GM23338 (cell line): ENCODE measurements at regions not wholly inside any gene's neighbourhood (a gene's known extent, or its start where the extent isn't known, plus 50 kb on each side); places are given as distances from the start of the nearest gene placed in this dataset.

ENCODE experiments used
- ATAC-seq: fragments of 200-7000 bp; cut with Tn5 transposase; 3 replicates; pipeline ENCODE4 v1.9.1; 2020
- DNase-seq: peaks from one replicate; pipeline ENCODE4 v3.0.0-alpha.2; 2015; ENCODE audit warnings: low spot score
- H2AFZ ChIP-seq: fragments of 200-600 bp; sonication (generic); 2 replicates; pipeline ENCODE4 v1.8.0; 2016; ENCODE audit warnings: antibody characterized with exemption, mild to moderate bottlenecking, moderate library complexity
- H3F3A ChIP-seq: fragments of 200-600 bp; sonication (generic); replicated peaks from 2 replicates; pipeline ENCODE4 v1.8.0; 2017; ENCODE audit warnings: antibody characterized with exemption, mixed run types, low read depth
- H3K27ac ChIP-seq: fragments of 200-600 bp; sonication (generic); 2 replicates; pipeline ENCODE4 v1.6.1; 2016; ENCODE audit warnings: low read depth
- H3K27me3 ChIP-seq: fragments of 200-600 bp; sonication (generic); 2 replicates; pipeline ENCODE4 v1.8.0; 2016; ENCODE audit warnings: mild to moderate bottlenecking, mixed run types, moderate library complexity; ENCODE audit not compliant: insufficient read depth
- H3K36me3 ChIP-seq: fragments of 200-600 bp; sonication (generic); 2 replicates; pipeline ENCODE4 v1.8.0; 2016; ENCODE audit warnings: mild to moderate bottlenecking; ENCODE audit not compliant: insufficient read depth
- H3K4me1 ChIP-seq: fragments of 200-600 bp; sonication (generic); 2 replicates; pipeline ENCODE4 v1.8.0; 2016; ENCODE audit warnings: mild to moderate bottlenecking, moderate library complexity; ENCODE audit not compliant: insufficient read depth
- H3K4me2 ChIP-seq: fragments of 200-600 bp; sonication (generic); 2 replicates; pipeline ENCODE4 v1.7.1; 2017; ENCODE audit warnings: mixed run types
- H3K4me3 ChIP-seq: fragments of 200-600 bp; sonication (generic); 2 replicates; pipeline ENCODE4 v1.6.1; 2016; ENCODE audit warnings: mixed run types
- H3K79me2 ChIP-seq: fragments of 200-600 bp; sonication (generic); replicated peaks from 2 replicates; pipeline ENCODE4 v1.8.0; 2017; ENCODE audit warnings: mild to moderate bottlenecking; ENCODE audit not compliant: insufficient read depth
- H3K9me2 ChIP-seq: fragments of 200-600 bp; sonication (generic); 2 replicates; pipeline ENCODE4 v1.8.0; 2017; ENCODE audit not compliant: insufficient read depth
- H4K20me1 ChIP-seq: fragments of 200-600 bp; sonication (generic); replicated peaks from 2 replicates; pipeline ENCODE4 v1.8.0; 2017; ENCODE audit warnings: mild to moderate bottlenecking; ENCODE audit not compliant: insufficient read depth
- H3K27ac Mint-ChIP-seq: 2 replicates; pipeline ENCODE4 v1.8.0; 2020; ENCODE audit warnings: inconsistent platforms, mild to moderate bottlenecking, moderate library complexity, mixed read lengths
- H3K27me3 Mint-ChIP-seq: 3 replicates; pipeline ENCODE4 v1.8.0; 2022; ENCODE audit warnings: low read depth, mild to moderate bottlenecking, moderate library complexity, mixed read lengths, inconsistent platforms; ENCODE audit not compliant: insufficient read depth, poor library complexity
- H3K36me3 Mint-ChIP-seq: 3 replicates; pipeline ENCODE4 v1.8.0; 2021; ENCODE audit warnings: low read depth, mild to moderate bottlenecking, inconsistent platforms, moderate library complexity, mixed read lengths
- H3K4me1 Mint-ChIP-seq: 3 replicates; pipeline ENCODE4 v1.8.0; 2020; ENCODE audit warnings: mild to moderate bottlenecking, inconsistent platforms, mixed read lengths
- H3K4me3 Mint-ChIP-seq: 3 replicates; pipeline ENCODE4 v1.8.0; 2021; ENCODE audit warnings: moderate library complexity, mild to moderate bottlenecking, inconsistent platforms, mixed read lengths
- H3K9me3 Mint-ChIP-seq: 3 replicates; pipeline ENCODE4 v1.8.0; 2020; ENCODE audit warnings: moderate library complexity, mild to moderate bottlenecking, inconsistent platforms, mixed read lengths
- CREB1 ChIP-seq: fragments of 250-450 bp; sonication (Bioruptor Pico); IDR thresholded peaks from 2 replicates; pipeline ENCODE4 v1.5.0; 2020; ENCODE audit warnings: low read depth, mild to moderate bottlenecking, moderate library complexity
- EZH2 ChIP-seq: fragments of 200-600 bp; sonication (generic); IDR thresholded peaks from one replicate; pipeline ENCODE4 v1.8.0; 2017; ENCODE audit warnings: antibody characterized with exemption, mild to moderate bottlenecking, low read depth; ENCODE audit not compliant: unreplicated experiment
- EZH2phosphoT487 ChIP-seq: fragments of 200-600 bp; sonication (generic); IDR thresholded peaks from one replicate; pipeline ENCODE4 v1.8.1; 2018; ENCODE audit warnings: antibody characterized with exemption; ENCODE audit not compliant: unreplicated experiment
- JUNB ChIP-seq: IDR thresholded peaks from one replicate; pipeline ENCODE4 v1.6.1; 2016; ENCODE audit warnings: antibody characterized with exemption; ENCODE audit not compliant: unreplicated experiment
- NANOG ChIP-seq: IDR thresholded peaks from 2 replicates; pipeline ENCODE4 v1.6.1; 2016; ENCODE audit warnings: antibody characterized with exemption, borderline replicate concordance
- POLR2AphosphoS5 ChIP-seq: IDR thresholded peaks from 2 replicates; pipeline ENCODE4 v1.6.1; 2016; ENCODE audit warnings: antibody characterized with exemption, low read depth
- STAT1 ChIP-seq: IDR thresholded peaks from one replicate; pipeline ENCODE4 v1.6.1; 2016; ENCODE audit warnings: antibody characterized with exemption; ENCODE audit not compliant: unreplicated experiment
- ZNF114 ChIP-seq: fragments of 250-450 bp; sonication (Bioruptor Pico); IDR thresholded peaks from 2 replicates; pipeline ENCODE4 v1.5.0; 2020; ENCODE audit warnings: mild to moderate bottlenecking, moderate library complexity
- ZNF331 ChIP-seq: fragments of 250-450 bp; sonication (Bioruptor Pico); IDR thresholded peaks from 2 replicates; pipeline ENCODE4 v1.5.0; 2020; ENCODE audit warnings: low read depth, mild to moderate bottlenecking, moderate library complexity
- TF ChIP-seq, protein P1 (sequence below), 2 experiments: fragments of 200-600 bp in 1 of 2; sonication (generic) in 1 of 2; conservative IDR thresholded peaks; 2 replicates each; pipeline versions ENCODE4 v1.5.1 to v1.6.1; 2016 to 2017; ENCODE audit warnings: antibody characterized with exemption in 2 of 2, low read depth in 2 of 2, mild to moderate bottlenecking in 2 of 2, moderate library complexity in 1 of 2
- TF ChIP-seq, protein P2 (sequence below): IDR thresholded peaks from 2 replicates; pipeline ENCODE4 v1.6.1; 2016; ENCODE audit warnings: antibody characterized with exemption
- TF ChIP-seq, protein P3 (sequence below): fragments of 250-450 bp; sonication (Bioruptor Pico); IDR thresholded peaks from 2 replicates; pipeline ENCODE4 v1.5.0; 2020; ENCODE audit warnings: mild to moderate bottlenecking, moderate library complexity
- TF ChIP-seq, protein P4 (sequence below): IDR thresholded peaks from one replicate; pipeline ENCODE4 v1.6.1; 2018; ENCODE audit warnings: antibody characterized with exemption; ENCODE audit not compliant: unreplicated experiment

- no peak overlapping the region for H3K27ac ChIP-seq
- no peak overlapping the region for H3K4me3 ChIP-seq
- no peaks in the 10 kb centered on the region for H3F3A ChIP-seq
- H3K4me2 ChIP-seq, result no peak overlapping the region
- DNase-seq, result no peak
- no peaks in the 10 kb centered on the region for H4K20me1 ChIP-seq
- no peaks in the 10 kb centered on the region for H3K9me3 Mint-ChIP-seq
- H3K36me3 Mint-ChIP-seq, result no peaks in the 10 kb centered on the region
- ATAC-seq, result no peak
- TF ChIP-seq CREB1 (CRISPR knock-in tag) (no peak), NANOG (no peak), STAT1 (no peak), ZNF331 (CRISPR knock-in tag) (no peak), EZH2phosphoT487 (no peak), ZNF114 (CRISPR knock-in tag) (no peak), EZH2 (no peak), JUNB (no peak), POLR2AphosphoS5 (no peak)
- TF ChIP-seq, protein P1, sequence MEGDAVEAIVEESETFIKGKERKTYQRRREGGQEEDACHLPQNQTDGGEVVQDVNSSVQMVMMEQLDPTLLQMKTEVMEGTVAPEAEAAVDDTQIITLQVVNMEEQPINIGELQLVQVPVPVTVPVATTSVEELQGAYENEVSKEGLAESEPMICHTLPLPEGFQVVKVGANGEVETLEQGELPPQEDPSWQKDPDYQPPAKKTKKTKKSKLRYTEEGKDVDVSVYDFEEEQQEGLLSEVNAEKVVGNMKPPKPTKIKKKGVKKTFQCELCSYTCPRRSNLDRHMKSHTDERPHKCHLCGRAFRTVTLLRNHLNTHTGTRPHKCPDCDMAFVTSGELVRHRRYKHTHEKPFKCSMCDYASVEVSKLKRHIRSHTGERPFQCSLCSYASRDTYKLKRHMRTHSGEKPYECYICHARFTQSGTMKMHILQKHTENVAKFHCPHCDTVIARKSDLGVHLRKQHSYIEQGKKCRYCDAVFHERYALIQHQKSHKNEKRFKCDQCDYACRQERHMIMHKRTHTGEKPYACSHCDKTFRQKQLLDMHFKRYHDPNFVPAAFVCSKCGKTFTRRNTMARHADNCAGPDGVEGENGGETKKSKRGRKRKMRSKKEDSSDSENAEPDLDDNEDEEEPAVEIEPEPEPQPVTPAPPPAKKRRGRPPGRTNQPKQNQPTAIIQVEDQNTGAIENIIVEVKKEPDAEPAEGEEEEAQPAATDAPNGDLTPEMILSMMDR (conservative IDR thresholded peaks at IDR 0.05; ENCODE audit: low read depth in 2 of 2), result no peak
- TF ChIP-seq, protein P2, sequence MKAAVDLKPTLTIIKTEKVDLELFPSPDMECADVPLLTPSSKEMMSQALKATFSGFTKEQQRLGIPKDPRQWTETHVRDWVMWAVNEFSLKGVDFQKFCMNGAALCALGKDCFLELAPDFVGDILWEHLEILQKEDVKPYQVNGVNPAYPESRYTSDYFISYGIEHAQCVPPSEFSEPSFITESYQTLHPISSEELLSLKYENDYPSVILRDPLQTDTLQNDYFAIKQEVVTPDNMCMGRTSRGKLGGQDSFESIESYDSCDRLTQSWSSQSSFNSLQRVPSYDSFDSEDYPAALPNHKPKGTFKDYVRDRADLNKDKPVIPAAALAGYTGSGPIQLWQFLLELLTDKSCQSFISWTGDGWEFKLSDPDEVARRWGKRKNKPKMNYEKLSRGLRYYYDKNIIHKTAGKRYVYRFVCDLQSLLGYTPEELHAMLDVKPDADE, result no peak
- TF ChIP-seq, protein P3, sequence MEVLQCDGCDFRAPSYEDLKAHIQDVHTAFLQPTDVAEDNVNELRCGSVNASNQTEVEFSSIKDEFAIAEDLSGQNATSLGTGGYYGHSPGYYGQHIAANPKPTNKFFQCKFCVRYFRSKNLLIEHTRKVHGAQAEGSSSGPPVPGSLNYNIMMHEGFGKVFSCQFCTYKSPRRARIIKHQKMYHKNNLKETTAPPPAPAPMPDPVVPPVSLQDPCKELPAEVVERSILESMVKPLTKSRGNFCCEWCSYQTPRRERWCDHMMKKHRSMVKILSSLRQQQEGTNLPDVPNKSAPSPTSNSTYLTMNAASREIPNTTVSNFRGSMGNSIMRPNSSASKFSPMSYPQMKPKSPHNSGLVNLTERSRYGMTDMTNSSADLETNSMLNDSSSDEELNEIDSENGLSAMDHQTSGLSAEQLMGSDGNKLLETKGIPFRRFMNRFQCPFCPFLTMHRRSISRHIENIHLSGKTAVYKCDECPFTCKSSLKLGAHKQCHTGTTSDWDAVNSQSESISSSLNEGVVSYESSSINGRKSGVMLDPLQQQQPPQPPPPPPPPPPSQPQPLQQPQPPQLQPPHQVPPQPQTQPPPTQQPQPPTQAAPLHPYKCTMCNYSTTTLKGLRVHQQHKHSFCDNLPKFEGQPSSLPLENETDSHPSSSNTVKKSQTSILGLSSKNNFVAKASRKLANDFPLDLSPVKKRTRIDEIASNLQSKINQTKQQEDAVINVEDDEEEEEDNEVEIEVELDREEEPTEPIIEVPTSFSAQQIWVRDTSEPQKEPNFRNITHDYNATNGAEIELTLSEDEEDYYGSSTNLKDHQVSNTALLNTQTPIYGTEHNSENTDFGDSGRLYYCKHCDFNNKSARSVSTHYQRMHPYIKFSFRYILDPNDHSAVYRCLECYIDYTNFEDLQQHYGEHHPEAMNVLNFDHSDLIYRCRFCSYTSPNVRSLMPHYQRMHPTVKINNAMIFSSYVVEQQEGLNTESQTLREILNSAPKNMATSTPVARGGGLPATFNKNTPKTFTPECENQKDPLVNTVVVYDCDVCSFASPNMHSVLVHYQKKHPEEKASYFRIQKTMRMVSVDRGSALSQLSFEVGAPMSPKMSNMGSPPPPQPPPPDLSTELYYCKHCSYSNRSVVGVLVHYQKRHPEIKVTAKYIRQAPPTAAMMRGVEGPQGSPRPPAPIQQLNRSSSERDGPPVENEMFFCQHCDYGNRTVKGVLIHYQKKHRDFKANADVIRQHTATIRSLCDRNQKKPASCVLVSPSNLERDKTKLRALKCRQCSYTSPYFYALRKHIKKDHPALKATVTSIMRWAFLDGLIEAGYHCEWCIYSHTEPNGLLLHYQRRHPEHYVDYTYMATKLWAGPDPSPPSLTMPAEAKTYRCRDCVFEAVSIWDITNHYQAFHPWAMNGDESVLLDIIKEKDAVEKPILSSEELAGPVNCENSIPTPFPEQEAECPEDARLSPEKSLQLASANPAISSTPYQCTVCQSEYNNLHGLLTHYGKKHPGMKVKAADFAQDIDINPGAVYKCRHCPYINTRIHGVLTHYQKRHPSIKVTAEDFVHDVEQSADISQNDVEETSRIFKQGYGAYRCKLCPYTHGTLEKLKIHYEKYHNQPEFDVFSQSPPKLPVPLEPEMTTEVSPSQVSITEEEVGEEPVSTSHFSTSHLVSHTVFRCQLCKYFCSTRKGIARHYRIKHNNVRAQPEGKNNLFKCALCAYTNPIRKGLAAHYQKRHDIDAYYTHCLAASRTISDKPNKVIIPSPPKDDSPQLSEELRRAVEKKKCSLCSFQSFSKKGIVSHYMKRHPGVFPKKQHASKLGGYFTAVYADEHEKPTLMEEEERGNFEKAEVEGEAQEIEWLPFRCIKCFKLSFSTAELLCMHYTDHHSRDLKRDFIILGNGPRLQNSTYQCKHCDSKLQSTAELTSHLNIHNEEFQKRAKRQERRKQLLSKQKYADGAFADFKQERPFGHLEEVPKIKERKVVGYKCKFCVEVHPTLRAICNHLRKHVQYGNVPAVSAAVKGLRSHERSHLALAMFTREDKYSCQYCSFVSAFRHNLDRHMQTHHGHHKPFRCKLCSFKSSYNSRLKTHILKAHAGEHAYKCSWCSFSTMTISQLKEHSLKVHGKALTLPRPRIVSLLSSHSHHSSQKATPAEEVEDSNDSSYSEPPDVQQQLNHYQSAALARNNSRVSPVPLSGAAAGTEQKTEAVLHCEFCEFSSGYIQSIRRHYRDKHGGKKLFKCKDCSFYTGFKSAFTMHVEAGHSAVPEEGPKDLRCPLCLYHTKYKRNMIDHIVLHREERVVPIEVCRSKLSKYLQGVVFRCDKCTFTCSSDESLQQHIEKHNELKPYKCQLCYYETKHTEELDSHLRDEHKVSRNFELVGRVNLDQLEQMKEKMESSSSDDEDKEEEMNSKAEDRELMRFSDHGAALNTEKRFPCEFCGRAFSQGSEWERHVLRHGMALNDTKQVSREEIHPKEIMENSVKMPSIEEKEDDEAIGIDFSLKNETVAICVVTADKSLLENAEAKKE (CRISPR knock-in tag), result no peak
- TF ChIP-seq, protein P4, sequence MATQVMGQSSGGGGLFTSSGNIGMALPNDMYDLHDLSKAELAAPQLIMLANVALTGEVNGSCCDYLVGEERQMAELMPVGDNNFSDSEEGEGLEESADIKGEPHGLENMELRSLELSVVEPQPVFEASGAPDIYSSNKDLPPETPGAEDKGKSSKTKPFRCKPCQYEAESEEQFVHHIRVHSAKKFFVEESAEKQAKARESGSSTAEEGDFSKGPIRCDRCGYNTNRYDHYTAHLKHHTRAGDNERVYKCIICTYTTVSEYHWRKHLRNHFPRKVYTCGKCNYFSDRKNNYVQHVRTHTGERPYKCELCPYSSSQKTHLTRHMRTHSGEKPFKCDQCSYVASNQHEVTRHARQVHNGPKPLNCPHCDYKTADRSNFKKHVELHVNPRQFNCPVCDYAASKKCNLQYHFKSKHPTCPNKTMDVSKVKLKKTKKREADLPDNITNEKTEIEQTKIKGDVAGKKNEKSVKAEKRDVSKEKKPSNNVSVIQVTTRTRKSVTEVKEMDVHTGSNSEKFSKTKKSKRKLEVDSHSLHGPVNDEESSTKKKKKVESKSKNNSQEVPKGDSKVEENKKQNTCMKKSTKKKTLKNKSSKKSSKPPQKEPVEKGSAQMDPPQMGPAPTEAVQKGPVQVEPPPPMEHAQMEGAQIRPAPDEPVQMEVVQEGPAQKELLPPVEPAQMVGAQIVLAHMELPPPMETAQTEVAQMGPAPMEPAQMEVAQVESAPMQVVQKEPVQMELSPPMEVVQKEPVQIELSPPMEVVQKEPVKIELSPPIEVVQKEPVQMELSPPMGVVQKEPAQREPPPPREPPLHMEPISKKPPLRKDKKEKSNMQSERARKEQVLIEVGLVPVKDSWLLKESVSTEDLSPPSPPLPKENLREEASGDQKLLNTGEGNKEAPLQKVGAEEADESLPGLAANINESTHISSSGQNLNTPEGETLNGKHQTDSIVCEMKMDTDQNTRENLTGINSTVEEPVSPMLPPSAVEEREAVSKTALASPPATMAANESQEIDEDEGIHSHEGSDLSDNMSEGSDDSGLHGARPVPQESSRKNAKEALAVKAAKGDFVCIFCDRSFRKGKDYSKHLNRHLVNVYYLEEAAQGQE, result no peak
- no peaks in the 10 kb centered on the region for H3K36me3 ChIP-seq
- 0 out of 2 replicates have a peak, but pooled peaks cover 3% of the 10 kb centered on the region for H3K9me2 ChIP-seq
- no peaks in the 10 kb centered on the region for H3K27me3 Mint-ChIP-seq
- no peak overlapping the region for H3K27ac Mint-ChIP-seq
- no peaks in the 10 kb centered on the region for H3K79me2 ChIP-seq
- H3K27me3 ChIP-seq, result no peaks in the 10 kb centered on the region
- H3K4me1 ChIP-seq, result no peaks in the 10 kb centered on the region
- H3K4me1 Mint-ChIP-seq, result no peaks in the 10 kb centered on the region
- no peak overlapping the region for H3K4me3 Mint-ChIP-seq
- H2AFZ ChIP-seq, result no peak overlapping the region
Measured at GRCh38 chr2:66832646-66833435, 397.9 kb downstream of the MEIS1 start.
